ENCODE measurements at regions not wholly inside any gene's neighbourhood (a gene's known extent, or its start where the extent isn't known, plus 50 kb on each side); places are given as distances from the start of the nearest gene placed in this dataset.

GRCh38 chr22:25368271-25368670, 148.8 kb downstream of the CRYBB2 start:
- no peak for DNase-seq

GRCh38 chr22:25369041-25369440, 149.6 kb downstream of the CRYBB2 start:
- no peak for DNase-seq

GRCh38 chr22:25370322-25370721, 150.9 kb downstream of the CRYBB2 start:
- DNase-seq: no peak

GRCh38 chr22:25372000-25372595, 152.7 kb downstream of the CRYBB2 start:
- no peak for DNase-seq

- no peak for DNase-seq
These were observed 154.5 kb downstream of the CRYBB2 start for GRCh38 chr22:25373961-25374360.

GRCh38 chr22:25374869-25375268, 155.4 kb downstream of the CRYBB2 start:
- DNase-seq: no peak

- no peak for DNase-seq
These were observed 156.2 kb downstream of the CRYBB2 start for GRCh38 chr22:25375683-25376082.

GRCh38 chr22:25377699-25378098, 158.3 kb downstream of the CRYBB2 start:
- no peak for DNase-seq

- DNase-seq: no peak
These were observed 160.8 kb downstream of the CRYBB2 start for GRCh38 chr22:25380122-25380747.

GRCh38 chr22:25382762-25383161, 163.3 kb downstream of the CRYBB2 start:
- no peak for DNase-seq

- no peak for DNase-seq
These were observed 163.9 kb downstream of the CRYBB2 start for GRCh38 chr22:25383278-25383820.

GRCh38 chr22:25383892-25384291, 164.5 kb downstream of the CRYBB2 start:
- no peak for DNase-seq

- DNase-seq: no peak
These were observed 167.1 kb downstream of the CRYBB2 start for GRCh38 chr22:25386538-25386884.

- no peak for DNase-seq
These were observed 169.0 kb downstream of the CRYBB2 start for GRCh38 chr22:25388415-25388814.

- no peak for DNase-seq
These were observed 169.6 kb downstream of the CRYBB2 start for GRCh38 chr22:25388866-25389540.

- no peak for DNase-seq
These were observed 170.1 kb downstream of the CRYBB2 start for GRCh38 chr22:25389541-25389919.

- DNase-seq: no peak
These were observed 171.1 kb downstream of the CRYBB2 start for GRCh38 chr22:25390297-25391240.

GRCh38 chr22:25392584-25392983, 171.9 kb upstream of the GRK3 start:
- no peak for DNase-seq

- DNase-seq: no peak
These were observed 171.2 kb upstream of the GRK3 start for GRCh38 chr22:25393121-25393805.

- DNase-seq: no peak
These were observed 169.0 kb upstream of the GRK3 start for GRCh38 chr22:25395468-25395867.

GRCh38 chr22:25395915-25396314, 168.6 kb upstream of the GRK3 start:
- DNase-seq: no peak

- DNase-seq: no peak
These were observed 167.8 kb upstream of the GRK3 start for GRCh38 chr22:25396615-25397200.

Measured in effector CD4-positive, alpha-beta T cell (primary cell).